Activated effector memory CD4-positive, alpha-beta T cell treated with anti-CD3 and anti-CD28 coated beads, Interleukin-2, amount 50 U/mL, for 16 hours (primary cell): ENCODE measurements at regions not wholly inside any gene's neighbourhood (a gene's known extent, or its start where the extent isn't known, plus 50 kb on each side); places are given as distances from the start of the nearest gene placed in this dataset.
"Not testable (repeated sequence)": the region's sequence is repeated elsewhere in the genome, so short reads cannot be mapped to it uniquely, and the experiment has no call there.

ENCODE experiments used
- DNase-seq: peaks from one replicate; pipeline ENCODE4 v3.0.0-alpha.2; 2020

GRCh38 chr9:87160148-87161102, 213.1 kb upstream of the GAS1 start:
- no peak for DNase-seq

GRCh38 chr9:87167161-87167560, 219.9 kb upstream of the GAS1 start:
- no peak for DNase-seq

- DNase-seq = no peak
These were observed 220.3 kb upstream of the GAS1 start for GRCh38 chr9:87167582-87167981.

GRCh38 chr9:87178302-87178701, 231.0 kb upstream of the GAS1 start:
- no peak for DNase-seq

- DNase-seq = no peak
These were observed 232.4 kb upstream of the GAS1 start for GRCh38 chr9:87179553-87180340.

GRCh38 chr9:87180361-87180760, 233.1 kb upstream of the GAS1 start:
- no peak for DNase-seq

- DNase-seq = no peak
These were observed 233.5 kb upstream of the GAS1 start for GRCh38 chr9:87180841-87181240.

GRCh38 chr9:87181670-87182069, 234.4 kb upstream of the GAS1 start:
- no peak for DNase-seq

GRCh38 chr9:87184956-87185642, 237.8 kb upstream of the GAS1 start:
- no peak for DNase-seq

- no peak for DNase-seq
These were observed 240.3 kb upstream of the GAS1 start for GRCh38 chr9:87187656-87188055.

- no peak for DNase-seq
These were observed 241.7 kb upstream of the GAS1 start for GRCh38 chr9:87189006-87189405.

GRCh38 chr9:87193151-87193550, 245.8 kb upstream of the GAS1 start:
- no peak for DNase-seq

GRCh38 chr9:87193925-87194868, 246.9 kb upstream of the GAS1 start:
- no peak for DNase-seq

GRCh38 chr9:87195306-87195705, 248.0 kb upstream of the GAS1 start:
- DNase-seq = no peak

GRCh38 chr9:87197349-87198130, 250.2 kb upstream of the GAS1 start:
- DNase-seq = no peak

- no peak for DNase-seq
These were observed 251.4 kb upstream of the GAS1 start for GRCh38 chr9:87198716-87199115.

GRCh38 chr9:87199278-87199677, 252.0 kb upstream of the GAS1 start:
- no peak for DNase-seq

- DNase-seq = no peak
These were observed 252.5 kb upstream of the GAS1 start for GRCh38 chr9:87199782-87200181.

GRCh38 chr9:87201351-87201751, 254.0 kb upstream of the GAS1 start:
- no peak for DNase-seq

GRCh38 chr9:87206064-87206661, 258.9 kb upstream of the GAS1 start:
- no peak for DNase-seq

- not testable (repeated sequence) for DNase-seq
These were observed 263.4 kb upstream of the GAS1 start for GRCh38 chr9:87210658-87211057.
